ENCODE measurements at regions not wholly inside any gene's neighbourhood (a gene's known extent, or its start where the extent isn't known, plus 50 kb on each side); places are given as distances from the start of the nearest gene placed in this dataset.
A peak's percentile ranks its signal among the peaks of the same experiment; 100 is the strongest.
"Not testable (repeated sequence)": the region's sequence is repeated elsewhere in the genome, so short reads cannot be mapped to it uniquely, and the experiment has no call there.

DNA sequence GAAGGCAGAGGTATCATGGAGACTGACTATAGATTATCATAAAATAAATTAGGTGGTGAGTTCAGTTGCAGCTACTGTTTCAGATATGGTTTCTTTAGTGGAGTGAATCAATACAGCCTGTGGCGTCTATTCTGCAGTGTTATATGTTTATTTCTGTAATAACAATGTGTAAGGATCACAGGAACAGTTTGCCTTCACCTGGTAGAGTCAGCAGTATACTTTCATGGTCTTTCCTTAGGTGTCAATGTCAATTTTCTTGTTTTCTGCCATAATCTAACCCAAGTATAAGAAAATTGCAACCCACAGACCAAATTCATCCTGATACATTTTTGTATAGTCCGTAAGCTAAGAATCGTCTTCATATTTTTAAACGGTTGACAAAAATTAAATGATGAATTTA lies 140.4 kb upstream of the ATF7IP start:
- Histone ChIP-seq H3K9me3 (peaks cover 3% of the 10 kb centered on the region), H3K4me1 (ENCODE audit: low read depth) (no peaks in the 10 kb centered on the region), H3K36me3 (ENCODE audit: low read depth) (no peaks in the 10 kb centered on the region), H3K4me3 (no peak overlapping the region)
- DNase-seq (no peak), ATAC-seq (no peak)
- TF ChIP-seq, protein P1, sequence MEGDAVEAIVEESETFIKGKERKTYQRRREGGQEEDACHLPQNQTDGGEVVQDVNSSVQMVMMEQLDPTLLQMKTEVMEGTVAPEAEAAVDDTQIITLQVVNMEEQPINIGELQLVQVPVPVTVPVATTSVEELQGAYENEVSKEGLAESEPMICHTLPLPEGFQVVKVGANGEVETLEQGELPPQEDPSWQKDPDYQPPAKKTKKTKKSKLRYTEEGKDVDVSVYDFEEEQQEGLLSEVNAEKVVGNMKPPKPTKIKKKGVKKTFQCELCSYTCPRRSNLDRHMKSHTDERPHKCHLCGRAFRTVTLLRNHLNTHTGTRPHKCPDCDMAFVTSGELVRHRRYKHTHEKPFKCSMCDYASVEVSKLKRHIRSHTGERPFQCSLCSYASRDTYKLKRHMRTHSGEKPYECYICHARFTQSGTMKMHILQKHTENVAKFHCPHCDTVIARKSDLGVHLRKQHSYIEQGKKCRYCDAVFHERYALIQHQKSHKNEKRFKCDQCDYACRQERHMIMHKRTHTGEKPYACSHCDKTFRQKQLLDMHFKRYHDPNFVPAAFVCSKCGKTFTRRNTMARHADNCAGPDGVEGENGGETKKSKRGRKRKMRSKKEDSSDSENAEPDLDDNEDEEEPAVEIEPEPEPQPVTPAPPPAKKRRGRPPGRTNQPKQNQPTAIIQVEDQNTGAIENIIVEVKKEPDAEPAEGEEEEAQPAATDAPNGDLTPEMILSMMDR (IDR thresholded peaks at IDR 0.05) = no peak
- intact Hi-C loops (cut with DNase I, micrococcal nuclease) = no loop called here

GRCh38 chr12:14235176-14235575 lies 130.3 kb upstream of the ATF7IP start:
- H3K36me3 ChIP-seq (ENCODE audit: low read depth); ATAC-seq; DNase-seq; H3K4me3 ChIP-seq; H3K4me1 ChIP-seq (ENCODE audit: low read depth): not testable (repeated sequence)
- H3K9me3 ChIP-seq = peaks cover 21% of the 10 kb centered on the region
- intact Hi-C loops (cut with DNase I, micrococcal nuclease) = loop anchor here in 1 of 2 donors (10.0 kb wide), 1 partner anchor 380 kb away; no protein-coding TSS in a partner anchor

DNA sequence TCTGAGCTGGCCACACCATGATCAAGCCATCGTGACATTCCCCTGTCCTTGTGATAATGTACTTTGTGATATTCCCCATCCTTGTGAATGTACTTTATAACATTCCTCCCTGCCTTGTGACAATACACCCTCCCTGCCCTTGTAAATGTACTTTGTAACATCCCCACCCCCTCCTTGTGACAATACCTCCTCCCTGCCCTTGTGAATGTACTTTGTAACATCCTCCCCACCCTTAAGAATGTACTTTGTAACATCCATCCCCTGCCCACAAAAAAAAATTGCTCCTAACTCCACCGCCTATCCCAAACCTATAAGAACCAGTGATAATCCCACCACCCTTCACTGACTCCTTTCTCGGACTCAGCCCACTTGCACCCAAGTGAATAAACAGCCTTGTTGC lies 128.8 kb upstream of the ATF7IP start:
- H3K4me3 ChIP-seq; H3K4me1 ChIP-seq (ENCODE audit: low read depth); H3K9me3 ChIP-seq; H3K36me3 ChIP-seq (ENCODE audit: low read depth); DNase-seq; ATAC-seq: not testable (repeated sequence)
- intact Hi-C loops (cut with DNase I, micrococcal nuclease) = loop anchor here in 1 of 2 donors (10.0 kb wide), 1 partner anchor 378 kb away; no protein-coding TSS in a partner anchor

DNA sequence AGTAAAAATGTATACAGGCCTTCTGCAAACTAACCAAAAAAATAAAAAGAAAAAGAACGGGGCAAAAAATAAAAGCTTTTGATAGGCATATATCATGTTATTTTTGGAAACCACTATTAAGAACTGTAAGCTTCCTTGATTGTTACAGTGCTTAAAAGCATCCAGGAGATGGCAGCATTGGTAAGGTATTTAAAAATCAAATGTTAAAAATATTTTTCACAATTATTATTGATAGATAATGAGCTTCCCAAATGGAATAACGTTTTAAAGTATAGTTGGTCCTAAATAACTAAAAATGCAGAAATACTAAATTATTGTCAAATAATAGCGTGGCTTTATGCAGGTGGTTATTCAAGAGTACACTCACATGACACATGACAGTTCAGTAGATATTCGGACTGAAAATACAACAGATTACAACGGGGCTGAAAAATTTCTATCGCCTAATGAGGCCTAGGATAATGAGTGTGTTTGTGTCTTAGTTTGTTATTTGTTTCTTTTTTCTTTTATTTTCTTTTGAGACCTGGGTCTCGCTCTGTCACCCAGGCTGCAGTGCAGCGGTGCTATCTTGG lies 127.2 kb upstream of the ATF7IP start:
- intact Hi-C loops (cut with DNase I, micrococcal nuclease) = loop anchor here in 1 of 2 donors (10.0 kb wide), 1 partner anchor 376 kb away; no protein-coding TSS in a partner anchor
- Histone ChIP-seq H3K4me3 (no peak overlapping the region), H3K36me3 (ENCODE audit: low read depth) (no peaks in the 10 kb centered on the region), H3K4me1 (ENCODE audit: low read depth) (peaks cover 2% of the 10 kb centered on the region), H3K9me3 (peaks cover 21% of the 10 kb centered on the region)
- ATAC-seq = peak; percentile 54
- TF ChIP-seq, protein P1 (IDR thresholded peaks at IDR 0.05) = peak; percentile 24
- peak in 1 of 3 donors; percentile 31 for DNase-seq

DNA sequence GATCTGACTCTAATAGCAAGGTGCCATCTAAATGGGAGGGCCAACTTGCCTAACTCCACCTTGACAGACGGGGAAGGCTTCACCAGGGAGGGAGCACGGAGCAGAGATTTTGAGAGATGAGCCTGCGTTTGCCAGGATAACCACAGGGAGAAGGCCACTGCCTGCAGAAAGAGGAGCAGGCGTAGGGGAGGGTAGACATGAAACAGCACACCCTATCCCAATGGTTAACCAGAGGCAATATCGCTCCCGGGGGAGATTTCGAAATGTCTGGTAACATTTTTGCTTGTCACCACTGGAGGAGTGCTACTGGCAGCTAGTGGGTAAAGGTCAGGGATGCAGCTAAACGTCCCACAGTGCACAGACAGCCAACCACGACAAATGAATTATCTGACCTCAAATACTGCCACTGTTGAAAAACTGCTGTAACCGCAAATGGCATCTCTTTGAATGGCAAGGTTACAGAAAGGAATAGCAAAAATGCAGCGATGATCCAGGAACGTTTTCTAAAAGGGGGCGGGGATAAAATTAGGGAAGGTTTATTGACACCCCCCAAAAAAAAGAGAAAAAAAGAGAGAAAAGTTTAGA lies 126.0 kb upstream of the ATF7IP start:
- intact Hi-C loops (cut with DNase I, micrococcal nuclease) = loop anchor here in 1 of 2 donors (10.0 kb wide), 1 partner anchor 375 kb away; no protein-coding TSS in a partner anchor
- H3K36me3 ChIP-seq (ENCODE audit: low read depth) = no peaks in the 10 kb centered on the region
- TF ChIP-seq, protein P1 (IDR thresholded peaks at IDR 0.05) = no peak
- H3K4me1 ChIP-seq (ENCODE audit: low read depth) = peaks cover 2% of the 10 kb centered on the region
- ATAC-seq (peak; percentile 54), DNase-seq (peak in 1 of 3 donors; percentile 23)
- H3K4me3 ChIP-seq = no peak overlapping the region
- H3K9me3 ChIP-seq = peaks cover 27% of the 10 kb centered on the region

DNA sequence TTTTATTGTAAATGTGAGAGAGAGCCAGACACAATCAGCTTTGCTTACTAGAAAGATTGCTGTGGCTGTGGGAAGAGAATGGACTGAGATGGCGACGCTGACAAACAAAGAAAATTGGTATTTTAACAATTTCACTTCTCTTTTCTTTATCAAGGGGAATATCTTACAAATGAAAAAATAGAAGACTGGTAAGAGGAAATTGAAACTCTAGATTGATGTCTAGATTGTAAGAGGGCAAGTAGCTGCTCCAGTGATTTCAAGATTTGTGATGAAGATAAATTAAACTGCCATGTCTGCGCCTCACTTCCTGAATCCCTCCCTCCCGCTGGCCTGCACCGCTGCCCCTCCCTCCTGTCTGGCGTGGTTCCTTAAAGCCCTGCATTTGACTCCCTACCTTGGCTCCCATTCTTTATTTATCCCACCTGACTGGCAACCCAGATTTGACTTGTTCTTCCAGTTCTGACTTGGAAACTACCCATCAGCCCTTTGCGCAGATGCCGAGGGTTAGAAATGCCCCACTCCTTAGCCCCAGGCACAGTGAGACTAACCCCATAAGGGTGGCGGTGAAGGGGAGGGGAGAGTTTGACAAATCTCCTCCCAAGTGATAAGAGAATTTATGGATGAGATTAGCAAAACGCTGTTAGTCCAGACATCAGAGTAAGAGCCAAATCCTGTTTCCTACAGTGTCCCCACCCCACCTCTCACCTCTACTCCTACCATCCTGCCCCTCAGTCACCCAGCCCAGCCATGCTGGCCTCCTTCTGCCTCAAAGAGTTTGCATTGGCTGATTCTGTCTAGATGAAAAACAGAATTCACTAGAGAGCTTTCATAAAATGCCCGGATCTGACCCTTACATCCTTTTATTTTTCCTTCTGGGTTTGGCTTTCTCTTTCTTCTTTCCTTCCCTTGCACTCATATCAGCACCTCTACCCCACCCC lies 125.3 kb upstream of the ATF7IP start:
- intact Hi-C loops (cut with DNase I, micrococcal nuclease) = loop anchor here in 1 of 2 donors (10.0 kb wide), 1 partner anchor 375 kb away; no protein-coding TSS in a partner anchor
- Histone ChIP-seq H3K4me3 (no peak overlapping the region), H3K36me3 (ENCODE audit: low read depth) (no peaks in the 10 kb centered on the region), H3K4me1 (ENCODE audit: low read depth) (peaks cover 2% of the 10 kb centered on the region), H3K9me3 (peaks cover 27% of the 10 kb centered on the region)
- ATAC-seq = peak; percentile 85
- DNase-seq = peak; percentile 65 to 77 (median 72)
- TF ChIP-seq, protein P1 (IDR thresholded peaks at IDR 0.05) = no peak
